Psoas muscle (tissue), 7 donors: ENCODE measurements at regions not wholly inside any gene's neighbourhood (a gene's known extent, or its start where the extent isn't known, plus 50 kb on each side); places are given as distances from the start of the nearest gene placed in this dataset.

ENCODE experiments used
- ATAC-seq, 4 donors: fragments of 200-7000 bp; cut with Tn5 transposase; one replicate each; pipeline ENCODE4 v1.9.1; 2020; ENCODE audit warnings: moderate library complexity in 3 of 4, mild to moderate bottlenecking in 2 of 4
- DNase-seq, 2 donors: peaks; one replicate each; pipeline ENCODE4 v3.0.0-alpha.2; 2020
- H3K27ac ChIP-seq: fragments of 200-600 bp; one replicate; pipeline ENCODE4 v1.8.0; 2022
- H3K27me3 ChIP-seq, 3 donors: fragments of 200-600 bp in 1 of 3; one replicate each; pipeline versions ENCODE4 v1.6.1 to v1.8.0; 2013 to 2022; ENCODE audit warnings: low read length in 2 of 3, mild to moderate bottlenecking in 2 of 3, moderate library complexity in 1 of 3; ENCODE audit not compliant: insufficient read depth in 3 of 3
- H3K36me3 ChIP-seq, 2 donors: fragments of 200-600 bp in 1 of 2; one replicate each; pipeline versions ENCODE4 v1.6.1 to v1.8.0; 2013 to 2022; ENCODE audit warnings: low read depth in 1 of 2, mild to moderate bottlenecking in 1 of 2, moderate library complexity in 1 of 2; ENCODE audit not compliant: insufficient read depth in 1 of 2
- H3K4me1 ChIP-seq: fragments of 200-600 bp; one replicate; pipeline ENCODE4 v1.8.0; 2022
- H3K4me3 ChIP-seq: fragments of 200-600 bp; one replicate; pipeline ENCODE4 v1.8.0; 2022; ENCODE audit warnings: mild to moderate bottlenecking
- H3K9me3 ChIP-seq: fragments of 200-600 bp; one replicate; pipeline ENCODE4 v1.8.0; 2022
- WGBS, 3 donors: extraction: QIAGEN DNeasy Blood & Tissue Kit; methylation state at CpG; one replicate each; pipeline versions ENCODE4 v1.1.6 to v1.1.7; 2013; 5-methylcytosine and 5-hydroxymethylcytosine counted together
- intact Hi-C, 2 donors: fragments of 100-400 bp; cut with DNase I; formaldehyde crosslinking; loops; one replicate each; pipeline versions ENCODE4 v1.11.0 to v1.14.2; 2022
- TF ChIP-seq, protein P1 (sequence below): fragments of 200-600 bp; IDR thresholded peaks from one replicate; pipeline ENCODE4 v1.8.0; 2022; ENCODE audit warnings: antibody characterized with exemption
- donor health status: healthy with polysubstance abuse.
- donor health status: DM: no; HTN: no; CAD: no; lungs with moderate emphysema.
- donor health status: Bipolar disorder and iron deficiency.
- donor health status: healthy.
- donor health status: DM: yes; HTN: yes; CAD: no.
- donor health status: DM: no; HTN: no; CAD: no.
- donor health status: DM: yes; HTN: yes; CAD: no.

DNA sequence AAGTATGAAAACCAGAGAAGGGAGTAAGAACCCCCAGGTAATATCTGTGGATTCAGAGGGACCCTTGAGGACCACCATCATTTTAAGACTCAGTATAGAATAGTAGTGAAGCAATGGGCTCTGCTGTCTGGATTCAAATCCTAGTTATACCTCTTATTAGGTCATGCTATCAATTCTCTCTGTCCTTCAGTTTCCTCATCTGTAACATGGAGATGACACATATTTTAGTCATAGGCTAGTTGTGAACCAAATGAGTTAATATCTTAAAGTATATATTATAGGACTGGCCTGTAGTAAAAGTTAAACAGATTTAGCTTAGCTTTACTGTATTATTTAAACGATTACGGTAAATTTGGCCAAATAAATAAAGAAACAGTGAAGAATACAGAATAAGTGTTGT lies 177.3 kb upstream of the GOLIM4 start:
- Histone ChIP-seq H3K36me3 (no peaks in the 10 kb centered on the region), H3K4me1 (no peaks in the 10 kb centered on the region), H3K4me3 (no peak overlapping the region), H3K27me3 (no peaks in the 10 kb centered on the region), H3K9me3 (no peaks in the 10 kb centered on the region), H3K27ac (no peak overlapping the region)
- ATAC-seq (no peak), DNase-seq (no peak)
- intact Hi-C loops = no loop called here
- TF ChIP-seq, protein P1, sequence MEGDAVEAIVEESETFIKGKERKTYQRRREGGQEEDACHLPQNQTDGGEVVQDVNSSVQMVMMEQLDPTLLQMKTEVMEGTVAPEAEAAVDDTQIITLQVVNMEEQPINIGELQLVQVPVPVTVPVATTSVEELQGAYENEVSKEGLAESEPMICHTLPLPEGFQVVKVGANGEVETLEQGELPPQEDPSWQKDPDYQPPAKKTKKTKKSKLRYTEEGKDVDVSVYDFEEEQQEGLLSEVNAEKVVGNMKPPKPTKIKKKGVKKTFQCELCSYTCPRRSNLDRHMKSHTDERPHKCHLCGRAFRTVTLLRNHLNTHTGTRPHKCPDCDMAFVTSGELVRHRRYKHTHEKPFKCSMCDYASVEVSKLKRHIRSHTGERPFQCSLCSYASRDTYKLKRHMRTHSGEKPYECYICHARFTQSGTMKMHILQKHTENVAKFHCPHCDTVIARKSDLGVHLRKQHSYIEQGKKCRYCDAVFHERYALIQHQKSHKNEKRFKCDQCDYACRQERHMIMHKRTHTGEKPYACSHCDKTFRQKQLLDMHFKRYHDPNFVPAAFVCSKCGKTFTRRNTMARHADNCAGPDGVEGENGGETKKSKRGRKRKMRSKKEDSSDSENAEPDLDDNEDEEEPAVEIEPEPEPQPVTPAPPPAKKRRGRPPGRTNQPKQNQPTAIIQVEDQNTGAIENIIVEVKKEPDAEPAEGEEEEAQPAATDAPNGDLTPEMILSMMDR = no peak
- 92 to 98% (median 98%) methylated on average over 2 of the region's 2 CpGs for WGBS, 3 donors

GRCh38 chr3:168272343-168272985 lies 176.7 kb upstream of the GOLIM4 start:
- Histone ChIP-seq H3K4me3 (no peak overlapping the region), H3K4me1 (no peaks in the 10 kb centered on the region), H3K36me3 (no peaks in the 10 kb centered on the region), H3K9me3 (no peaks in the 10 kb centered on the region), H3K27me3 (no peaks in the 10 kb centered on the region), H3K27ac (no peak overlapping the region)
- no peak for DNase-seq
- ATAC-seq = no peak
- TF ChIP-seq, protein P1 = no peak
- intact Hi-C loops = no loop called here
- 67 to 74% (median 69%) methylated on average over 1 of the region's 1 CpG for WGBS, 3 donors

GRCh38 chr3:168271932-168272331 lies 176.2 kb upstream of the GOLIM4 start:
- intact Hi-C loops = no loop called here
- WGBS, 3 donors = 62 to 73% (median 69%) methylated on average over 2 of the region's 2 CpGs
- DNase-seq = no peak

GRCh38 chr3:168269001-168269400 lies 173.3 kb upstream of the GOLIM4 start:
- 63 to 67% (median 65%) methylated on average over 1 of the region's 1 CpG for WGBS, 3 donors
- H3K27me3 ChIP-seq = no peaks in the 10 kb centered on the region
- TF ChIP-seq, protein P1 = no peak
- H3K36me3 ChIP-seq = no peaks in the 10 kb centered on the region
- H3K4me3 ChIP-seq = no peak overlapping the region
- no peaks in the 10 kb centered on the region for H3K9me3 ChIP-seq
- DNase-seq (no peak), ATAC-seq (no peak)
- no peaks in the 10 kb centered on the region for H3K4me1 ChIP-seq
- intact Hi-C loops = no loop called here
- no peak overlapping the region for H3K27ac ChIP-seq

More at GRCh38 chr3:168271932-168272331, 176.2 kb upstream of the GOLIM4 start:
- H3K4me3 ChIP-seq = no peak overlapping the region
- no peaks in the 10 kb centered on the region for H3K4me1 ChIP-seq
- no peak for ATAC-seq
- H3K27ac ChIP-seq = no peak overlapping the region
- H3K36me3 ChIP-seq = no peaks in the 10 kb centered on the region
- TF ChIP-seq, protein P1 = no peak
- no peaks in the 10 kb centered on the region for H3K9me3 ChIP-seq
- no peaks in the 10 kb centered on the region for H3K27me3 ChIP-seq

GRCh38 chr3:168267179-168267578 lies 171.5 kb upstream of the GOLIM4 start:
- Histone ChIP-seq H3K4me1 (no peaks in the 10 kb centered on the region), H3K4me3 (no peak overlapping the region), H3K27ac (no peak overlapping the region), H3K9me3 (no peaks in the 10 kb centered on the region), H3K36me3 (no peaks in the 10 kb centered on the region), H3K27me3 (no peaks in the 10 kb centered on the region)
- intact Hi-C loops = no loop called here
- DNase-seq = no peak
- TF ChIP-seq, protein P1 = no peak
- 84 to 95% (median 89%) methylated on average over 1 of the region's 1 CpG for WGBS, 3 donors
- no peak for ATAC-seq
